ENCODE measurements at regions not wholly inside any gene's neighbourhood (a gene's known extent, or its start where the extent isn't known, plus 50 kb on each side); places are given as distances from the start of the nearest gene placed in this dataset.

- TF ChIP-seq CTCF (IDR thresholded peaks at IDR 0.05; ENCODE audit: control insufficient read depth, insufficient read depth, low read depth, low read length, missing control alignments) = no peak
- no peak for DNase-seq (ENCODE audit: low read depth)
- H3K4me3 ChIP-seq (ENCODE audit: control insufficient read depth, low read depth, low read length) = no peak overlapping the region
Observed at GRCh38 chr10:120998782-120999285, 147.7 kb downstream of the WDR11 start.

- H3K4me3 ChIP-seq (ENCODE audit: control insufficient read depth, low read depth, low read length) = no peak overlapping the region
- TF ChIP-seq CTCF (IDR thresholded peaks at IDR 0.05; ENCODE audit: control insufficient read depth, insufficient read depth, low read depth, low read length, missing control alignments) = no peak
- no peak for DNase-seq (ENCODE audit: low read depth)
Observed at GRCh38 chr10:120999868-121000267, 148.7 kb downstream of the WDR11 start.

- TF ChIP-seq CTCF (IDR thresholded peaks at IDR 0.05; ENCODE audit: control insufficient read depth, insufficient read depth, low read depth, low read length, missing control alignments) = no peak
- no peak for DNase-seq (ENCODE audit: low read depth)
- H3K4me3 ChIP-seq (ENCODE audit: control insufficient read depth, low read depth, low read length) = no peak overlapping the region
Observed at GRCh38 chr10:121002586-121003205, 151.5 kb downstream of the WDR11 start.

- no peak for TF ChIP-seq CTCF (IDR thresholded peaks at IDR 0.05; ENCODE audit: control insufficient read depth, insufficient read depth, low read depth, low read length, missing control alignments)
- no peak for DNase-seq (ENCODE audit: low read depth)
Observed at GRCh38 chr10:121005948-121006587, 154.9 kb downstream of the WDR11 start.

GRCh38 chr10:121007264-121007663, 156.1 kb downstream of the WDR11 start:
- H3K4me3 ChIP-seq (ENCODE audit: control insufficient read depth, low read depth, low read length) = no peak overlapping the region
- DNase-seq (ENCODE audit: low read depth) = no peak
- no peak for TF ChIP-seq CTCF (IDR thresholded peaks at IDR 0.05; ENCODE audit: control insufficient read depth, insufficient read depth, low read depth, low read length, missing control alignments)

More at GRCh38 chr10:121005948-121006587, 154.9 kb downstream of the WDR11 start:
- no peak overlapping the region for H3K4me3 ChIP-seq (ENCODE audit: control insufficient read depth, low read depth, low read length)

GRCh38 chr10:121015916-121016315, 164.8 kb downstream of the WDR11 start:
- TF ChIP-seq CTCF (IDR thresholded peaks at IDR 0.05; ENCODE audit: control insufficient read depth, insufficient read depth, low read depth, low read length, missing control alignments) = no peak
- H3K4me3 ChIP-seq (ENCODE audit: control insufficient read depth, low read depth, low read length) = no peak overlapping the region
- no peak for DNase-seq (ENCODE audit: low read depth)

All from AG09309 (cell line).